Kidney epithelial cell (primary cell): ENCODE measurements at regions not wholly inside any gene's neighbourhood (a gene's known extent, or its start where the extent isn't known, plus 50 kb on each side); places are given as distances from the start of the nearest gene placed in this dataset.

Experiments used
- DNase-seq: peaks from one replicate; pipeline ENCODE4 v3.0.0-alpha.2; 2010; ENCODE audit warnings: low read depth
- H3K27me3 ChIP-seq: 2 replicates; pipeline ENCODE4 v1.6.0; 2011; ENCODE audit warnings: low read length; ENCODE audit not compliant: control insufficient read depth, insufficient read depth
- H3K36me3 ChIP-seq: 2 replicates; pipeline ENCODE4 v1.5.1; 2011; ENCODE audit warnings: low read length; ENCODE audit not compliant: control insufficient read depth, insufficient read depth
- H3K4me3 ChIP-seq: 2 replicates; pipeline ENCODE4 v1.5.1; 2011; ENCODE audit warnings: low read depth, mild to moderate bottlenecking, control low read depth, low read length
- TF ChIP-seq, protein P1 (sequence below): IDR thresholded peaks from 2 replicates; pipeline ENCODE4 v1.5.1; 2011; ENCODE audit warnings: mild to moderate bottlenecking, moderate library complexity, low read length, control low read depth, inconsistent platforms; ENCODE audit not compliant: insufficient read depth, poor library complexity, severe bottlenecking

DNA sequence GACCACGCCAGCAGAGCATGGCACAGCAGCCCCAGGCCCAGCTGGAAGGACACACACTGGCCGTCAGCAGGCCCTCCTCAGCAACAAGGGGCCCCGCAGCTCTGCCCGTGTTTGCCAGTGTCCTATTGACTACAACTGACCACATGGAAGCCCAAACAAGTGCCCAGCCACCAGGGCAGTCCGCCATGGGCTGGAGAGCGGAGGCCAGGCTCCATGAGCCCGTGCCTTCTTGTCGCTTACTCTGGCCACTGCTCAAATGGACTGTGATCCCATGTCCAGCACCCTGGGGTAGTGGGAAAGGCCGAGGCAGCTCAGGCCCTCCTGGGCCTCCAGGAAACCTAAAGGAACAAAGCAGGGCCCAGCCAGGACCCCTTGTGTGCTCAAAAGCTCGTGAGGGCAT lies 53.9 kb upstream of the TAF1B start:
- TF ChIP-seq, protein P1, sequence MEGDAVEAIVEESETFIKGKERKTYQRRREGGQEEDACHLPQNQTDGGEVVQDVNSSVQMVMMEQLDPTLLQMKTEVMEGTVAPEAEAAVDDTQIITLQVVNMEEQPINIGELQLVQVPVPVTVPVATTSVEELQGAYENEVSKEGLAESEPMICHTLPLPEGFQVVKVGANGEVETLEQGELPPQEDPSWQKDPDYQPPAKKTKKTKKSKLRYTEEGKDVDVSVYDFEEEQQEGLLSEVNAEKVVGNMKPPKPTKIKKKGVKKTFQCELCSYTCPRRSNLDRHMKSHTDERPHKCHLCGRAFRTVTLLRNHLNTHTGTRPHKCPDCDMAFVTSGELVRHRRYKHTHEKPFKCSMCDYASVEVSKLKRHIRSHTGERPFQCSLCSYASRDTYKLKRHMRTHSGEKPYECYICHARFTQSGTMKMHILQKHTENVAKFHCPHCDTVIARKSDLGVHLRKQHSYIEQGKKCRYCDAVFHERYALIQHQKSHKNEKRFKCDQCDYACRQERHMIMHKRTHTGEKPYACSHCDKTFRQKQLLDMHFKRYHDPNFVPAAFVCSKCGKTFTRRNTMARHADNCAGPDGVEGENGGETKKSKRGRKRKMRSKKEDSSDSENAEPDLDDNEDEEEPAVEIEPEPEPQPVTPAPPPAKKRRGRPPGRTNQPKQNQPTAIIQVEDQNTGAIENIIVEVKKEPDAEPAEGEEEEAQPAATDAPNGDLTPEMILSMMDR: no peak
- no peak for DNase-seq
- no peaks in the 10 kb centered on the region for H3K36me3 ChIP-seq
- H3K27me3 ChIP-seq: no peaks in the 10 kb centered on the region
- H3K4me3 ChIP-seq: no peak overlapping the region

DNA sequence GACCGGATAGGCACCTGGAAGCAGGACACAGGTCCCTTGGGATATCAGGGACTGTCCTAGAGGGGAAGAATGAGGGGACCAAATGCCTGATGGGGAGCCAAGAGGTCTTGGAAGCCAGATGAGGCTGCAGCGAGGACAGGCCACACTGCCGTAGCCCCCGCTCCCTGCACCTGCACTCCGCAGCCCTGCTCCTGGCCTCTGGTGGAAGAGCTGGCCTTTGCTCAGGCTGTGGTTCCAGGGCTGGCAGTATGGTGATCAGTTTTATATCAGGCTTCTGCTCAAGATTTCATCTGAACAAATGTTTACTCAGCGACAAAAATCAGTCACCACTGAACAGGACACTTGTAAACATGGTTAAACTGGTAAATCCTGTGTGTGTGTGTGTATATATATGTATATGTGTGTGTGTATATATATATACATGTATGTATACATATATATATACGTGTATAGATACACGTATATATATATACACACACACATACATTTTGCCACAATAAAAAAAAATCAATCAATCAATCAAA lies 52.5 kb upstream of the TAF1B start:
- no peak overlapping the region for H3K4me3 ChIP-seq
- no peaks in the 10 kb centered on the region for H3K27me3 ChIP-seq
- no peak for DNase-seq
- TF ChIP-seq, protein P1: no peak
- H3K36me3 ChIP-seq: no peaks in the 10 kb centered on the region

- H3K36me3 ChIP-seq: no peaks in the 10 kb centered on the region
- no peak for DNase-seq
- no peaks in the 10 kb centered on the region for H3K27me3 ChIP-seq
- TF ChIP-seq, protein P1: no peak
- no peak overlapping the region for H3K4me3 ChIP-seq
These were observed 51.6 kb upstream of the TAF1B start for GRCh38 chr2:9791711-9792110.

GRCh38 chr2:9793156-9793917 lies 49.9 kb upstream of the TAF1B start:
- Histone ChIP-seq H3K4me3 (no peak overlapping the region), H3K36me3 (no peaks in the 10 kb centered on the region), H3K27me3 (no peaks in the 10 kb centered on the region)
- no peak for DNase-seq
- TF ChIP-seq, protein P1: no peak
